ENCODE measurements at regions not wholly inside any gene's neighbourhood (a gene's known extent, or its start where the extent isn't known, plus 50 kb on each side); places are given as distances from the start of the nearest gene placed in this dataset.

DNA sequence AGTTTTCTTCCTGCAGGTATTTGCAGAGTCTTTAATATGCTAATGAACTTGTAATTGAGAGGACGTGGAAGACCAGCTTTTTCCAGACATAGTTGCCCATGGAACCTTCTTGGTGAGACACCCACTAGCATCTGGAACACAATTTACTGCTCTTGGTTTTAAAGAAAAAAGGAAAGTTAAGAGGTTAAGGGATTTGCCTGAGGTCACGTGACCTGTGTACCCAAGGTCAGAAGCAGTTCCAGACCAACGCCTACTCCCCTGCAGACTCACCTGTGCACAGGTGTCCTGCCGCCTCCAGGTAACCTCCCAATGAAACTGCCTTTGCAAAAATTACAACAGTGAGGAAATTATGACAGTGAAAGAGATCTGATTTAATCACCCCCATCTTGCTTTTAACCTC, 172.7 kb downstream of the ANAPC1 start:
- TF ChIP-seq EZH2phosphoT487 (IDR thresholded peaks at IDR 0.05; ENCODE audit: borderline replicate concordance, low read length) = no peak
- TF ChIP-seq, protein P1, sequence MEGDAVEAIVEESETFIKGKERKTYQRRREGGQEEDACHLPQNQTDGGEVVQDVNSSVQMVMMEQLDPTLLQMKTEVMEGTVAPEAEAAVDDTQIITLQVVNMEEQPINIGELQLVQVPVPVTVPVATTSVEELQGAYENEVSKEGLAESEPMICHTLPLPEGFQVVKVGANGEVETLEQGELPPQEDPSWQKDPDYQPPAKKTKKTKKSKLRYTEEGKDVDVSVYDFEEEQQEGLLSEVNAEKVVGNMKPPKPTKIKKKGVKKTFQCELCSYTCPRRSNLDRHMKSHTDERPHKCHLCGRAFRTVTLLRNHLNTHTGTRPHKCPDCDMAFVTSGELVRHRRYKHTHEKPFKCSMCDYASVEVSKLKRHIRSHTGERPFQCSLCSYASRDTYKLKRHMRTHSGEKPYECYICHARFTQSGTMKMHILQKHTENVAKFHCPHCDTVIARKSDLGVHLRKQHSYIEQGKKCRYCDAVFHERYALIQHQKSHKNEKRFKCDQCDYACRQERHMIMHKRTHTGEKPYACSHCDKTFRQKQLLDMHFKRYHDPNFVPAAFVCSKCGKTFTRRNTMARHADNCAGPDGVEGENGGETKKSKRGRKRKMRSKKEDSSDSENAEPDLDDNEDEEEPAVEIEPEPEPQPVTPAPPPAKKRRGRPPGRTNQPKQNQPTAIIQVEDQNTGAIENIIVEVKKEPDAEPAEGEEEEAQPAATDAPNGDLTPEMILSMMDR (IDR thresholded peaks at IDR 0.05; ENCODE audit: low read depth, low read length, poor library complexity, severe bottlenecking) = no peak

Data from DOHH2 (cell line).